HG02642 (cell line): ENCODE measurements at regions not wholly inside any gene's neighbourhood (a gene's known extent, or its start where the extent isn't known, plus 50 kb on each side); places are given as distances from the start of the nearest gene placed in this dataset.
A peak's percentile ranks its signal among the peaks of the same experiment; 100 is the strongest.

Experiments used
- ATAC-seq: cut with Tn5 transposase; IDR thresholded peaks from one replicate; pipeline ENCODE4 v1.9.1; 2021; ENCODE audit warnings: mild to moderate bottlenecking; ENCODE audit not compliant: unreplicated experiment, poor library complexity

DNA sequence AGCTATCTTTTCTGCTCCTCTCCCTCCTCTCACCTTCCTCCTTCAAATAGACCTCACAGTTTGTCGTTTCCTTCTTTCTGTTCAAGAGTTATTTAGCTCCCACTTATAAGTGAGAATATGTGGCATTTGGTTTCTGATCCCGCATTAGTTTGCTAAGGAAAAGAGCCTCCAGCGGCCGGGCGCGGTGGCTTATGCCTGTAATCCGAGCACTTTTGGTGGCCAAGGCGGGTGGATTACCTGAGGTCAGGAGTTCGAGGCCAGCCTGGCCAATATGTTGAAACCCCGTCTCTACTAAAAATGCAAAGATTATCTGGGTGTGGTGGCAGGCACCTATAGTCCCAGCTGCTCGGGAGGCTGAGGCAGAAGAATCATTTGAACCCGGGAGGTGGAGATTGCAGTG, 2101.6 kb downstream of the MAT2B start:
- no peak for ATAC-seq

DNA sequence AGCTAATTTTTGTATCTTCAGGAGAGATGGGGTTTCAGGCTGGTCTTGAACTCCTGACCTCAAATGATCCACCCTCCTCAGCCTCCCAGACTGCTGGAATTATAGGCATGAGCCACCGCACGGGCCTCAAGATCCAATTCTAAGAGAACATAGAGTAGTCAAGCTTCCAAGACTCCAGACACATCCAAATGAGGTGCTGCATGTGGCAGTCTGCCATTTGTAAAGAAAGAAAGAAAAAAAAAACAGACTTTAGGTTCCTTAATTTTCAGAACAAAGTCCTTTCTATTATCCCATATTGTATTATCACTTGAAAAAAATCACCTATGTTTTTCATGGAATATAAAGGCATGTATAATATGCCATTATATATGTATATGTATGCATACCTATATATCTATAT, 2104.5 kb downstream of the MAT2B start:
- no peak for ATAC-seq

DNA sequence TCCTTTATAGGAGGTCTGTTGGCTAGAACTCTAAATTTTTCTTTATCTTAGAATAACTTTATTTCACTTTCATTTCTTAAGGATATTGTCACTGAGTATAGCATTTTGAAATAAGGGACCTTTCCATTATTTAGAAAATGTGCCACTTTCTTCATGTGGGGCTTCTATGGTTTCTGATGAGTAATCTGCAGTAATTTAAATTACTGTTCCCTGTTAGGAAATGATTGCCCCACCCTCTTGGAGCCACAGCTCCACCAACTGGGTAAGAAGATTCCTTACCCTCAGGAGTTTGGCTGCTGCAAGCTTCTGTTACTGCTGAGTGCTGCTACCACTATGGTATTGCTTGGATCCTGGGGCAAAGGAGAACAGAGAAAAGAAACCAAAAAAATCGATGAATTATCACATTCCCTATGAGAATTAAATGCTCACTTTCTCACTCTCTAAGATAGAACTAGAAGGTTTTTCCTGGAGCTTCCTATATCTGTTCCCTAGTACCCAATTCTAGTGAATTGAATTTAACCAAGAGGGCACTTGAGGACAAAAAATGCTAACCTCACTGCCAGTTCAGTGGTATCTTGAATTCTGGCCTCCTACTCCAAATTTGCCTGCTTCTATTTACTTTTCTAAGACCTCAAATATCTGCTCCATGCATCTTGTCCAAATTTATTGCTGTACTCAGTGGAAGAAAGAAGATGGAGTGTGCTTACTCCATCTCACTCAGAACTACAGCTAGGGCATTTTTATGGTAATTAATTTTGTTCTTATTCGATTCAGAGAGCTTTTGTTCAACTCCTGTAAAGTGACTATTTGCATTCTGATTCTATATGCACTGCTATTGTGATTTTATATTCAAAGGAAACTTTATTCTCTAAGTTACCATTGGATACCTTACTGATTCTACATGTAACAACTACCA, 2111.3 kb downstream of the MAT2B start:
- ATAC-seq = no peak

DNA sequence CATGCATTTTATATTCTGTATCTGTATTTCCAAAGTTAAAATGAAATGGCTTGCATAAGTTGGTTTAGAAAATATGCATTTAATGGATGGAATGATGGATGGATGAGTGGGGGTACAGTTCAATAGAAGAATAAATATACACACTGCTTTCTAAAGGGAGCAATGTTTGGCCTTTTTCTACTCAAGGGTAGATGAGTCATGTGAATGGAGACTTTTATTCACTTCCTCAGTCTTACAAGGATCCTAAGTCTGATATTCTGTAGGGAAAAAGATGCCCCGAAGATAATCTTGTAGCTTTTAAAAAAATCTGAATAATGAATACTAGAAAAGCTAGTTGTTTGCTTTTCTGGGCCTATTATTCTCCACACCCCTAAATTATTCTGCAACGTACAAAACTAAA, 2112.1 kb downstream of the MAT2B start:
- no peak for ATAC-seq

DNA sequence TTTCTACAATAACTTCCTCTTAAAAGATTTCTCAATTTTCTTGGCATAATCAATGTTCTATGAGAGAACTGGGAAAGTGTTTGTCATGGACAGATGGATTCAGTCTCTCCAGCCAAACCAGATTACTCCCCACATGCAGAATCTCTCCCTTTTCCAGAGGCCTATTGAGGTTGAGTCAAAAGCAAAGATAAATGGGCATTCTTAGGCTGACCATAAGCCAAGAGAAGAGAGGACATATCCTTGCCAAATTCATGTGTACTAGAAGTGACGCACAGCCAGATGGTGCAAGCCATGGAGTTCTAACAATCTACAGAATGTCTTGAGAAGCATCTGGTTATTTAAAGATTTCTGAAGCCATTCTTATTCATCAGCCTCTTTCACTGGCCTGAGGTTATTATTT, 2115.0 kb downstream of the MAT2B start:
- no peak for ATAC-seq

DNA sequence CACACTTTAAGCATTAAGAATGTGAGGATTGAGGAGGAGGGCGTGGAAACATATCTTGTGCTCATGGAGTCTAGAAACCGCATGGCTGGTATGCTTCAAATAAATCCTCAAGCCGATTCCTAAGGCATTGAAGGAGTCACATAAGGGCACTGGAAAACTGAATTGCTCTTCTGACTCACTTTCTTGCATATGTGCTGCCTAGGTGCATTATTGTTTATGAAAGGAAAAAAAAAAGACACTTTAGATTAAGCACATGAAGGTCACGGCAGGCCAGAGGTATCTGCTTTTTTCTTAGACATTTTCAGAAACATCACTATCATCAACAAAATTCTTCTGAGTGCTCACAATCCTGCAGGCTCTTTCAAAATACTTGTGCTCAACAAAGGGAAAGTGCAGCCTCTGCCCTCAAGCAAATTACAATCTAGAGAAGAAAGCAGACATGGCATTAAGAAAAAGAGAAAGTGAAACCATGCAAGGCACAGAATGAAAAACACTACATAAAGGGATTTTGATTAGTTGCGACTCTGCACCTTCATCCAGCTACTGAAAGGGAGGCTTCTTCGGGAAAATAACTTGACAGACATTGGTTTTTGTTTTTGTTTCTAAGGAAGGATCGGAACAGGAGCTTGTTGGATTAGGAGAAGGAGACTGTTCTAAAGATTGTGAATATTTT, 2117.6 kb downstream of the MAT2B start:
- no peak for ATAC-seq

DNA sequence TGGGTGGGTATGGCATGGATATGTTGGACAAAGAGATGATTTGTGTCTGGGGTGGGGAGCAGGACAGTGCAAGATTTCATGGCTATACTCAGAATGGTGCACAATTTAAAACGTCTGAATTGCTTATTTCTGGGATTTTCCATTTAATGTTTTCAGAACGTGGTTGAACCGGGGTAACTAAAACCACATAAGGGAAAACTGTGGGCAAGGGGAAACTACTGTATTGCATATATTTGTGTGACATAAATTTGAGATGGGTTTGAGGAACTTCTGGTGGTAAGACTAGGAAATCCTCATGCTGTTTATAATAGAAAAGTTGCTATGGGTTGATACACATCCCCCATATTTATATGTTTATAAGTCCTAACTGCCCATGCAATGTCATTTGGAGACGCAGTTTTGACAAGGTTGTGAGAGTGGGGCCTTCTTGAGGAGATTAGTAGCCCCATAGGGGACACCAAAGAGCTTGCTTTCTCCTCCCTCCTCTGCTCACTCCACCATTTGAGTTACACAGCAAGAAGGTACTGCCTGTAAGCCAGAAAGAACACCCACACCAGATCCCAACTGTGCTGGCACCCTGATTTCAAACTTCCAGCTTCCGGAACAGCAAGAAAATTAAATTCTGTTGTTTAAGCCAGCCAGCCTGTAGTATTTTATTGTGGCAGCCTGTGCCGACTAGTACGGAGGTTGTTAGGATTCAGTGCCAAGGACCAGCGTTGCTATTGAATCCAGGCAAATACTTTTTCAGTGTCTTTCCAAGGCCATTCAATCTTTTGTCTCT, 2118.9 kb downstream of the MAT2B start:
- ATAC-seq = no peak

DNA sequence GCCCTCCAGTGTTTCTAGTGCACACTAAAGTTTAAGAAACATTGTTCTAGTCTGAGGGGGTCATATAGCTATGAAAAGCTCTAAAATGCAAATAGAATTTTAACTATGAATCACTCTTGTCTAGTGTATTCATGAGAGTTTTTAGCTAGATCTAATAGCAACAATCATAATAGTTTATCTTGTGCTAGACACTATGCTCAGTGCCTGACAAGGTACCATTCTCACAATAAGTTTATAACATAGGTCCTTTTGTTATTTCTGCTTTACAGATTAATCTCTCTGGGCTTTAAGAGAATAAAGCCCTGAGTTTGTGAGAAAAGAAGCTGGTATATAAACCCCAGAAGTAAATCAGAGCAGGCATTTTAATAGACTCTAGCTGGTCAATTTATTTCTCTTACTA, 2120.7 kb downstream of the MAT2B start:
- ATAC-seq = no peak

DNA sequence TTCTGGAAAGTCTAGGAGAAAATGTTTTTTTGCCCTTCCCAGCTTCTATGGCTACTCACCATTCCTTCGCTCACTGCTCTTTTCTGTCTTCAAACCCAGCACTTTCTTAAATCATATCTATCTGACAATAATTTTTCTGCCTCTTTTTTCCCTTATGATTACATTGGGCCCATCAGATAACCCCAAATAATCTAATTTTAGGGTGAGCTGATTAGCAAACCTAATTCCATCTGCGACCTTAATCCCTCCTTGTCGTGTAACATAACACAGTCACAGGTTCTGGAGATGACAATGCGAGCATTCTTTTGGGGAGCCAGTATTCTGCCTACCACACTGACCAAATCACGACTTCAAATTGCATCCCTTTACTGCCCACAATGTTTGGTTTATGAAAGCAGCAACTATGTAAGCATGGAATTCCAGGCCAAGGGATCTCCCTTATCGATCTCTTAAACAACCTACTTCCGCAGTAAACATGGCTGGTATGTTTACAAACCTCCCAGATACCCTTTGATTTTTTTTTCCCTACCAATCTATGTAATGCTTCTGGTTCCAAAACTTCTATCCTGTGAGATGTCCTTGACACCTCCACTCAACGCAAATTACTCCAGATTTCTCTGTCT, 2122.2 kb downstream of the MAT2B start:
- no peak for ATAC-seq

DNA sequence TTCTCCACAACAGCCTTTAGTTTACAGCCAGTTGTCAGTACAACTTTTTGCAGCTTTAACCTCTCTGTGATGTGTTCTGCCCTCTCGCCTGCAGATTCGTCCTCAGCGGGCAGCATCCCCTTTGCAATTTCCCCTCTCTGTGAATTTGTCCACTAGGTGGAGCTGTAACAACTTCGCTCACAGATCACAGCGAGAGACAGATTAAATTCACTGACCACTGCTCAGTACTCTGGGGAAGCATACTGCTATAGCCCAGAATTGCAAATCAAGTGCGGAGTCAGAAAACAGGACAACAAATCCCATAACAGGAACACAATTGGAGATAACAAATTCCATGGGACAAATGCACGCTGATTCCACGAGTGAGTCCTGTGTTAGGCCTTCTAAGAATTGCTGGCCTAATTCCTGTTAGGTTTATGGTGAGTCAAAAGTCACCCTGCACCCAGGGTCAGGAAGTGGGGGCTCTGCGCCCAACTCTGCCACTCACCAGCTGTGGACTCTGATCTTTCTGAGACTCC, 2124.9 kb downstream of the MAT2B start:
- peak; percentile 92 for ATAC-seq

DNA sequence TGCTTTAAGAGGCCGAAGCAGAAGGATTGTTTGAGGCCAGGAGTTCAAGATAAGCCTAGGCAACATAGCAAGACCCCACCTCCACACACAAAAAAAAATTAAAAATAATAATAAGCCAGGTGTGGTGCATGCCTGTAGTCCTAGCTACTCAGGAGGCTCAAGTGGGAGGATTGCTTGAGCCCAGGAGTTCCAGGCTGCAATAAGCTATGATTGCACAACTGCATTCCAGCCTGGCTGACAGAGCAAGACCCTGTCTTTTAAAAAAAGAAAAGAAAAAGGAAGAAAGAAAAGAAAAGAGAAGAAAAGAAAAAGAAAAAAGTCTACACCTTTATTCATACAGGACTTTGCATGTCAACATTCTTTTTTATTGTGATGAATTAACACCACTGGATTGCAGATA, 2125.8 kb downstream of the MAT2B start:
- no peak for ATAC-seq

DNA sequence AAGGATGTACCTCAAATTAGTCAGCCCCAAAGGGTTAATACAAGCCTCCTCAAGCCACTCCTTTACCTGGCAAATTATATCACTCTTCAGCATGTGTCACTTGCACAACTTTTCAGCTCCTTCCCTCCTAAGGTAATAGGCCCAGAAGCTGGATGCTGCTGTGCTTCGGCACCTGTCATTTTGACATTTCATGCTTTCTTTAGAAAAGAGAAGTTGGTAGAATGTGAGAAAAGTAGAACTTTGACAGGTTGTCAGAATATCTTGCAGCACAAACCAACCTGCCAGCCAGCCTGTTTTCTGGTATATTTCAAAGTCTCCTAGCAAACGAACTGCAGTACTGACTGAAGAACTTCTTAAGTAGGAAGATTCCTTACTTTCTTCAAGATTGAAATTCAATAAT, 2136.9 kb downstream of the MAT2B start:
- ATAC-seq = no peak

DNA sequence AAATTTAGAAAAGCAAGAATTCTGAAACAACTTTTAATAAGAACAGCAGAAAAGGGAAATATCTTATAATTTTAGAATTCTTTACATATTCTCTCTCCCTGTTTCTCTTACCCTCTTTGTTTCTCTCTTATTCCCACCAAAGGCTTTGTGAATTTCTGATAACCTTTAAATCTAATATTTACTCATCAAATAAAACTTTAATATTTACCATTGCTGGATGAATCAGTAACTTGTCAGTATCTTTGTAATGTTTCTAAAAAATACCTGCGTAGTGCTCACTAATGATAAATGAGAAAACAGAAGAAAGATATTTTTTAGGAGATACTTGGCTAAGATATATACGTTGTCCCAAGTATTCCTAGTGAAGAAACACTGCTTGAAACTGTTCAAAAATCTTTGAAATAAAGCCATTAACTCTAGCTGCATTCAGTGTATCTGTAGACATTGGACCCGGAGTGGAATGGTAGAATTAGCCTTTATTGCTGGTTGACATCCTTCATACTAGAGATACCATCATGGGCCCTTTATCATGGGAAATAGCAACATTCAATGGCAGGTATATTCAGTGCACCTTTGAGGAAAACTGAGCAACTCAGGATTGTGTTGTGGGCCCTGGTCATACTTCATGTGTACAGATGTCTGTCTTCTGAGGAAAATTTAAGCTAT, 2160.4 kb downstream of the MAT2B start:
- ATAC-seq = no peak

DNA sequence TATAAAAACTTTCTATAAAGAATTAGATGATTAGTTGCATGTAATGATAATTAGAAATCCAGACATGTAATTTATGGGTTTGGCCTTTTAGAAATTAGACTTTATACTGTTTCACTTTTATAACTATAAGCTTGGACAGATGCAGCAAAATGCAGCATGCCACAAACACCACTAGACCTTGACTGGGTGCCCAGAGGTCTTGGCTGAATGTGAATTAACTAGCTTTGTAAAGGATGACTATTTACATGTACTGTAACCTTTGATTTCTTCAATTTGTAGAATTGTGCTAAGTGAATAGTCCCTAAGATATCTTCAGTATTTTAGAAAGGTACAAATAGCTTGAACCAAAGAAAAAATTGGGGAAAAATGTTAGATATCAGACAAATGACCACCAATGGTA, 2168.1 kb downstream of the MAT2B start:
- no peak for ATAC-seq

DNA sequence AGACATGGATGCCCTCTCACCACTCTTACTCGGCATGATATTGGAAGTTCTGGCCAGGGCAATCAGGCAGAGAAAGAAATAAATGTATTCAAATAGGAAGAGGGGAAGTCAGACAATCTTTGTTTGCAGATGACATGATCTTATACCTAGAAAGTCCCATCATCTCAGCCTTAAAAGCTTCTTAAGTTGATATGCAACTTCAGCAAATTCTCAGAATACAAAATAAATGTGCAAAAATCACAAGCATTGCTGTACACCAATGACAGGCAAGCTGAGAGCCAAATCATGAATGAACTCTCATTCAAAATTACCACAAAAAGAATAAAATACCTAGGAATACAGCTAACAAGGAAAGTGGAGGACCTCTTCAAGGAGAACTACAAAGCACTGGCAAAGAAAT, 2190.4 kb downstream of the MAT2B start:
- ATAC-seq = no peak

DNA sequence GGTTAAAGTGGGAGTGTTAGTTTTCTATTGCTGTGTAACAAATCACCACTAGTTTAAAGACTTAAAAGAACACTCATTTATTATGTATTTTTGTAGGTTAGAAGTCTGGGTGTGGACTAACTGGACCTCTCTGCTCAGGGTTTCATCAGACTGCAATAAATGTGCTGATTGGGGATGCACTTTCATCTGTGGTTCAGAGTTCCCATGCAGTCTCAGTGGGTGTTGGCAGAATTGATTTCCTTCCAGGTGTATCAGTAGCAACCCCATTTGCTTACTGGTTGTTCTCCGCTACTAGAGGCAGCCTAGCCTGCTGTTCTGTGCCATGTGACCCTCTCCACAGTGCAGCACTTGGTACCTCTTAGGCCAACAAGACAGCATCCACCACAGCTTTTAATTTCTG, 2200.5 kb downstream of the MAT2B start:
- no peak for ATAC-seq

DNA sequence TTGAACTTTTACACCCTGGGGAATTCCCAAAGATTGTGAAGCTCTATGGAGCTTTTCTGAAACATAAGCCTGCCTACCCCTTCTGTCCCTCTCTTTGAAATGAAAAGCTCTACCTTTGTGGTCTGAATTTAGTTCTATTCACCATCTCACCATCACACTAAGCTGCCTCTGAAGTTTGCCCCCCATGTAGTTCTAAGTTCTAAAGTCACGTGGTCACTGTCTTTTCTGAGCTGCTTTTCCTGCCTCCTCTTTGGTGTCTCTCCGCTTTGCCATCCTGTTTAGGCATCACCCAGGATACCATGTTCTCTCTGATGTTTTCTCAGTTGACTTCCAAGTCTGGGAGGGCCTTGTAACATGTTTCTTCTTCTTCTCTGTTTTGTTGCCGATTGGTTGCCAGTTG, 2206.6 kb downstream of the MAT2B start:
- ATAC-seq = no peak

DNA sequence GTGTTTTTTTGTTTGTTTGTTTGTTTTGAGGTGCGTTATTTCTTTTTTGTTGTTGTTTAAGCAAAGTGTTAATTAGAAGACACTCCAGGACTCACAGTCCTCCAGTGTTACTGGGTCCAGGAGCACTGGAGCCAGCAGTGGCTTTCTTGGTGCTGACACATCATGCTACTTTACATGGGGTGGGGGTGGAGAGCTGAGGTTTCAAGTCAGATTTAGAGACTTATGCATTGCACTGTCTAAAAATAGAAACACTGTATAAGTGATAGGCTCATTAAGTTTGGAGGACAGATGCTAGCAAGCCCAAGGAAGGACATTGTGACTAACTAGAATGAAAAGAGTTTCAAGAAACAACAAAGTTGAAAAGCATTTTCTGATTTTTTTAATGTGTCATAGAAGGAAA, 2209.2 kb downstream of the MAT2B start:
- ATAC-seq = no peak

DNA sequence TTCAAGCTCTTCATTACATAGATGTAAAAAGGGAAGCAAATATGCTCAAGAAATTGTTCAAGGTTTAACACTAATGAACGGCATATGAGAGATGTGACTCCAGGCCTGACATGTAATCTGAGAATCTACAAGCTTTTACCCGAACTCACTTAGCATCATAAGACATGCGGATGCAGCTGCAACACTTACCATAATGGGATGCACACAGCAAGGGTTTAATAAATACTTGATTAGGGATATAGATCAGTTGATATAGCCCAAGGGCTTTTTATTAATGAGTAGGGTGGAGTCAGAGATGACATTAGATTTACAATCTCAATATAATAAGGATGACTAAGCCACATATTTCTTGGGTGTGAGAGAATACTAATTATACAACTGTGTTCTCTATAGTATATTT, 2215.5 kb downstream of the MAT2B start:
- ATAC-seq = no peak

DNA sequence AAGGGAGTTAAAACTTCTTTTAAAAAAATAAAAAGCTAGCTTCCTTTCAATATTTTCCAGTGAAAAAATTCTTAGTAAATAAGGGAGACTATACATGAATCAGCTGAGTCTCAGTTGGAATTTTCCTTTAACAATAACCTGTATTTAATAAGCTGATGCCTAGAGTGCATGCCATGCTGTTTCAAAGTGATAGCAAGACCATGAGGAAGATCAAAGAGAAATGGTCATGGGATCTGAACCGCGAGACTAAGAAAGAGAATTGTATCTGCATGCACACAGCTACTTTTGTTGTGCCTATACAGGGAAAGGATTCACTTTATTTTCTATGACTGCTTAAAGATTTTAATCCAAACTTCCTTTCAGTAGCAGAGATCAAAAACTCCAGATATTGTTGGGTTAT, 2217.0 kb downstream of the MAT2B start:
- no peak for ATAC-seq
